MCF 10A (cell line): ENCODE measurements at regions not wholly inside any gene's neighbourhood (a gene's known extent, or its start where the extent isn't known, plus 50 kb on each side); places are given as distances from the start of the nearest gene placed in this dataset.
"Not testable (repeated sequence)": the region's sequence is repeated elsewhere in the genome, so short reads cannot be mapped to it uniquely, and the experiment has no call there.

Source experiments
- BruUV-seq: library from RNA; stranded (reverse); fragments of 400-500 nt; replicated peaks from 2 replicates; lab custom pipeline; 2021; lab: Mats Ljungman, UMichigan
- CTCF ChIA-PET: fragments of 300-600 bp; sonication (Branson Sonifier 250); formaldehyde crosslinking; extraction: SDS; loops from one replicate; lab custom pipeline; 2021; ENCODE audit warnings: antibody characterized with exemption, inconsistent platforms; lab: Yijun Ruan, JAX
- POLR2A ChIA-PET: fragments of 300-600, 350-650 bp; sonication (Branson Sonifier 250); formaldehyde crosslinking; extraction: SDS; loops from one replicate; lab custom pipeline; 2020; ENCODE audit warnings: antibody characterized with exemption, inconsistent platforms; lab: Yijun Ruan, JAX
- DNase-seq: peaks from one replicate; pipeline ENCODE4 v3.0.0-alpha.2; 2018; ENCODE audit not compliant: unreplicated experiment
- H3K27ac Mint-ChIP-seq: one replicate; pipeline ENCODE4 v1.8.0; 2022; ENCODE audit warnings: mild to moderate bottlenecking, low read depth, mixed read lengths; ENCODE audit not compliant: unreplicated experiment
- H3K27me3 Mint-ChIP-seq: one replicate; pipeline ENCODE4 v1.8.0; 2022; ENCODE audit warnings: mixed read lengths; ENCODE audit not compliant: insufficient read depth, unreplicated experiment
- H3K36me3 Mint-ChIP-seq: one replicate; pipeline ENCODE4 v1.8.0; 2022; ENCODE audit warnings: mild to moderate bottlenecking, moderate library complexity, mixed read lengths; ENCODE audit not compliant: insufficient read depth, unreplicated experiment
- H3K4me1 Mint-ChIP-seq: one replicate; pipeline ENCODE4 v1.8.0; 2022; ENCODE audit warnings: mixed read lengths; ENCODE audit not compliant: insufficient read depth, unreplicated experiment
- H3K4me3 Mint-ChIP-seq: one replicate; pipeline ENCODE4 v1.8.0; 2022; ENCODE audit warnings: mild to moderate bottlenecking, moderate library complexity, mixed read lengths; ENCODE audit not compliant: unreplicated experiment
- H3K9me3 Mint-ChIP-seq: one replicate; pipeline ENCODE4 v1.8.0; 2022; ENCODE audit warnings: mixed read lengths; ENCODE audit not compliant: unreplicated experiment
- intact Hi-C: fragments of 100-400 bp; cut with micrococcal nuclease; formaldehyde crosslinking; loops from 2 replicates; pipeline ENCODE4 v1.14.1; 2022
- TF ChIP-seq, protein P1 (sequence below): fragments of 200-600 bp; IDR thresholded peaks from one replicate; pipeline ENCODE4 v1.8.0; 2022; ENCODE audit warnings: antibody characterized with exemption, mild to moderate bottlenecking; ENCODE audit not compliant: unreplicated experiment

DNA sequence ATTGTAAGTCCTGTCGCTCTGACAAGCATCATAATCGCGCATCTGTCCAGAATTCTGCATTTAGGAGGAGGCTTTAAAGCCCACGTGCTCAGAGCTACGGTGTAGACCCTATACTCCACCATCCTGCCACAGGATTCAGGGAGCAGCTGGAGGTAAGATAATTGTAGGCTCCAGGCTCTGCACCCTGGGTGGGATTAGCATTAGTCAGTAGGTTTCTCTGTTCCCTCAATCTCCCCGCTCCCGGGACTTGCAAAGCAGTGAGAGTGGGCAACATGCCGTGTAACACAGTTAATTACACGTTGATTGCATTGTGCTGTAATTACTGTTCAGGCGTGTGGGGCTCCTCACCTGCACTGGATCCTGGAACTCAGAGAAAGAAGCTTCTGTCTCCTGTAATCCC lies 89.3 kb upstream of the CUX1 start:
- Mint-ChIP-seq H3K4me3 (no peak overlapping the region), H3K27me3 (no peaks in the 10 kb centered on the region), H3K9me3 (peaks cover 10% of the 10 kb centered on the region), H3K27ac (no peak overlapping the region), H3K4me1 (no peaks in the 10 kb centered on the region), H3K36me3 (peaks cover 4% of the 10 kb centered on the region)
- intact Hi-C loops, result no loop called here
- CTCF ChIA-PET, result interaction anchor here (0.6 kb wide), 1 partner anchor 15 kb away, joined by 3 read pairs; no protein-coding TSS in a partner anchor
- no peak for DNase-seq
- BruUV-seq, result no TSS peak
- POLR2A ChIA-PET, result interaction anchor here (0.7 kb wide), 1 partner anchor 15 kb away, joined by 3 read pairs; no protein-coding TSS in a partner anchor
- TF ChIP-seq, protein P1, sequence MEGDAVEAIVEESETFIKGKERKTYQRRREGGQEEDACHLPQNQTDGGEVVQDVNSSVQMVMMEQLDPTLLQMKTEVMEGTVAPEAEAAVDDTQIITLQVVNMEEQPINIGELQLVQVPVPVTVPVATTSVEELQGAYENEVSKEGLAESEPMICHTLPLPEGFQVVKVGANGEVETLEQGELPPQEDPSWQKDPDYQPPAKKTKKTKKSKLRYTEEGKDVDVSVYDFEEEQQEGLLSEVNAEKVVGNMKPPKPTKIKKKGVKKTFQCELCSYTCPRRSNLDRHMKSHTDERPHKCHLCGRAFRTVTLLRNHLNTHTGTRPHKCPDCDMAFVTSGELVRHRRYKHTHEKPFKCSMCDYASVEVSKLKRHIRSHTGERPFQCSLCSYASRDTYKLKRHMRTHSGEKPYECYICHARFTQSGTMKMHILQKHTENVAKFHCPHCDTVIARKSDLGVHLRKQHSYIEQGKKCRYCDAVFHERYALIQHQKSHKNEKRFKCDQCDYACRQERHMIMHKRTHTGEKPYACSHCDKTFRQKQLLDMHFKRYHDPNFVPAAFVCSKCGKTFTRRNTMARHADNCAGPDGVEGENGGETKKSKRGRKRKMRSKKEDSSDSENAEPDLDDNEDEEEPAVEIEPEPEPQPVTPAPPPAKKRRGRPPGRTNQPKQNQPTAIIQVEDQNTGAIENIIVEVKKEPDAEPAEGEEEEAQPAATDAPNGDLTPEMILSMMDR, result no peak

- CTCF ChIA-PET, H3K27me3 Mint-ChIP-seq, H3K4me3 Mint-ChIP-seq, BruUV-seq, H3K36me3 Mint-ChIP-seq, intact Hi-C loops, H3K4me1 Mint-ChIP-seq, DNase-seq, POLR2A ChIA-PET, H3K9me3 Mint-ChIP-seq, H3K27ac Mint-ChIP-seq: not testable (repeated sequence)
These were observed 88.6 kb upstream of the CUX1 start for GRCh38 chr7:101728873-101729240.

DNA sequence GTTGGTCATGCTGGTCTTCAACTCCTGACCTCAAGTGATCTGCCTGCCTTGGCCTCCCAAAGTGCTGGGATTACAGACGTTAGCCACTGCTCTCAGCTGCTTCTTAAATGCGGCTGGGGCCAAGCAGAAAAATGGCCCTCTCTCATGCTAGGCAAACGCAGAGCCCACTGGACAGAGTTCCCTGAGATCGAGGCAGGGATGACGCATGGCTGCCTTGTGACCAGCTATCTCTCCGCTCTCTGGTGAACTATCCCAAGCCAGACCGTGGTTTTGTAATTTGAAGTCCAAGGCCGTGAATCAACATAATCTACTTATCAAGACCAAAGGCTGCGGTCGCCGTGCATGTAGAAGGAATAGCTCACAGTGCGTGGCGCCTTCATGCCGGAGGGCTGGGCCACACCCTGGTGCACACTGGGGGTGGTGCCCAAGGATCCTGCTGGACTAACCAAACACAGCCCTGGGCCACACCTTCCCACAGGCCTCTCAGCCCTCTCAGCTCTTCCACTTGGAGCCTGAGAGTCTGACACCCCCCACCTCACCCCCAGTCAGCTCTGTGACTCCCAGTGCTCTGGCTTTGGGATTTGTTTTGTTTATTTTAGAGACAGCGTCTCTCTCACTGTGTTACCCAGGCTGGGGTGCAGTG lies 88.1 kb upstream of the CUX1 start:
- Mint-ChIP-seq H3K27ac (no peak overlapping the region), H3K9me3 (no peaks in the 10 kb centered on the region), H3K36me3 (no peaks in the 10 kb centered on the region), H3K27me3 (no peaks in the 10 kb centered on the region), H3K4me1 (peaks cover 8% of the 10 kb centered on the region), H3K4me3 (no peak overlapping the region)
- no TSS peak for BruUV-seq
- POLR2A ChIA-PET, result interaction anchor here (0.7 kb wide), 1 partner anchor 24 kb away, joined by 3 read pairs; no protein-coding TSS in a partner anchor
- CTCF ChIA-PET, result interaction anchor here (0.9 kb wide), 1 partner anchor 14 kb away, joined by 3 read pairs; no protein-coding TSS in a partner anchor
- intact Hi-C loops, result no loop called here
- peak; percentile 75 for DNase-seq
- TF ChIP-seq, protein P1, result no peak

- Mint-ChIP-seq H3K4me1 (peaks cover 8% of the 10 kb centered on the region), H3K4me3 (no peak overlapping the region), H3K9me3 (no peaks in the 10 kb centered on the region), H3K27me3 (no peaks in the 10 kb centered on the region), H3K36me3 (no peaks in the 10 kb centered on the region), H3K27ac (no peak overlapping the region)
- no TSS peak for BruUV-seq
- TF ChIP-seq, protein P1, result no peak
- DNase-seq, result no peak
- POLR2A ChIA-PET, result no interaction called here
- intact Hi-C loops, result no loop called here
- CTCF ChIA-PET, result interaction anchor here (1.7 kb wide), 1 partner anchor 30 kb away, joined by 4 read pairs; no protein-coding TSS in a partner anchor
These were observed 85.8 kb upstream of the CUX1 start for GRCh38 chr7:101731502-101732084.
